Tibial artery (tissue), 4 donors: ENCODE measurements at regions not wholly inside any gene's neighbourhood (a gene's known extent, or its start where the extent isn't known, plus 50 kb on each side); places are given as distances from the start of the nearest gene placed in this dataset.
A peak's percentile ranks its signal among the peaks of the same experiment; 100 is the strongest.
"Not testable (repeated sequence)": the region's sequence is repeated elsewhere in the genome, so short reads cannot be mapped to it uniquely, and the experiment has no call there.

Source experiments
- DNase-seq, 2 donors: peaks; one replicate each; pipeline ENCODE4 v3.0.0-alpha.2; 2019
- H3K27ac ChIP-seq, 2 donors: fragments of 200-600 bp; sonication (generic) in 1 of 2; 1 replicate in 1 of 2; 2 replicates in 1 of 2; pipeline ENCODE4 v1.5.1; 2018 to 2019; ENCODE audit warnings: mild to moderate bottlenecking in 1 of 2
- H3K27me3 ChIP-seq, 2 donors: fragments of 200-600 bp; sonication (generic) in 1 of 2; one replicate each; pipeline versions ENCODE4 v1.5.1 to v1.6.0; 2016 to 2019
- H3K36me3 ChIP-seq, 3 donors: fragments of 200-600 bp; sonication (generic) in 2 of 3; one replicate each; pipeline ENCODE4 v1.5.1; 2016 to 2019; ENCODE audit warnings: mild to moderate bottlenecking in 2 of 3
- H3K4me1 ChIP-seq, 4 donors: fragments of 200-600 bp; sonication (generic) in 2 of 4; 1 replicate in 3 of 4; 2 replicates in 1 of 4; pipeline ENCODE4 v1.5.1; 2016 to 2019
- H3K4me3 ChIP-seq, 2 donors: fragments of 200-600 bp; sonication (generic) in 1 of 2; 1 replicate in 1 of 2; 2 replicates in 1 of 2; pipeline ENCODE4 v1.5.1; 2018 to 2019; ENCODE audit warnings: mild to moderate bottlenecking in 2 of 2
- H3K9me3 ChIP-seq, 3 donors: fragments of 200-600 bp; sonication (generic) in 1 of 3; one replicate each; pipeline ENCODE4 v1.5.1; 2016 to 2019
- intact Hi-C: fragments of 100-400 bp; cut with DNase I; formaldehyde crosslinking; loops from one replicate; pipeline ENCODE4 v1.15.0; 2023; ENCODE audit warnings: low total_unique reads
- TF ChIP-seq, protein P1 (sequence below), 2 experiments: fragments of 200-600 bp in 1 of 2; fragments of 450-650 bp in 1 of 2; IDR thresholded peaks; one replicate each; pipeline ENCODE4 v1.5.1; 2017 to 2019; ENCODE audit warnings: antibody characterized with exemption in 2 of 2, mild to moderate bottlenecking in 1 of 2, moderate library complexity in 1 of 2

DNA sequence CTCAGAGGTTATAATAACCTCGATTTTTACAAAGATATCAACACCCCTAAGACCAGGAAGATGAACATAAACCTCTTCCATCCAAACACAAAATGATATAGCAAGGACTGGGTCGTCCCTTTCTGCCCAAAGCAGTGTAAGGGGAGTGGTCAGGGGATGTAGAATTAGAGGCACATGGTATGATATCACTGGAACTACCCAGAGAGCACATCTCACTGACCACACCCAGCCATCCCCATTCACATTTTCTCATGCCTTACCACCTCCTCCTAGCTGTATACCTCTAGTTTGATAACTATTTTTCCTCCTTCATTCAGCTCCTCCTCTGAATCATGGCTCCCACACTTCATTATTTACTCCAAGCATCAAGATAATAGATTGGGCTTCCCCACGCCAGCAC, 152.6 kb downstream of the COPS8 start:
- H3K27ac ChIP-seq, result no peak overlapping the region
- H3K9me3 ChIP-seq, result no peaks in the 10 kb centered on the region
- DNase-seq, result no peak
- intact Hi-C loops, result no loop called here
- no peak overlapping the region for H3K4me3 ChIP-seq
- TF ChIP-seq, protein P1, sequence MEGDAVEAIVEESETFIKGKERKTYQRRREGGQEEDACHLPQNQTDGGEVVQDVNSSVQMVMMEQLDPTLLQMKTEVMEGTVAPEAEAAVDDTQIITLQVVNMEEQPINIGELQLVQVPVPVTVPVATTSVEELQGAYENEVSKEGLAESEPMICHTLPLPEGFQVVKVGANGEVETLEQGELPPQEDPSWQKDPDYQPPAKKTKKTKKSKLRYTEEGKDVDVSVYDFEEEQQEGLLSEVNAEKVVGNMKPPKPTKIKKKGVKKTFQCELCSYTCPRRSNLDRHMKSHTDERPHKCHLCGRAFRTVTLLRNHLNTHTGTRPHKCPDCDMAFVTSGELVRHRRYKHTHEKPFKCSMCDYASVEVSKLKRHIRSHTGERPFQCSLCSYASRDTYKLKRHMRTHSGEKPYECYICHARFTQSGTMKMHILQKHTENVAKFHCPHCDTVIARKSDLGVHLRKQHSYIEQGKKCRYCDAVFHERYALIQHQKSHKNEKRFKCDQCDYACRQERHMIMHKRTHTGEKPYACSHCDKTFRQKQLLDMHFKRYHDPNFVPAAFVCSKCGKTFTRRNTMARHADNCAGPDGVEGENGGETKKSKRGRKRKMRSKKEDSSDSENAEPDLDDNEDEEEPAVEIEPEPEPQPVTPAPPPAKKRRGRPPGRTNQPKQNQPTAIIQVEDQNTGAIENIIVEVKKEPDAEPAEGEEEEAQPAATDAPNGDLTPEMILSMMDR (IDR thresholded peaks at IDR 0.05), result no peak
- H3K4me1 ChIP-seq, result peaks cover 0 to 43% (median 31%) of the 10 kb centered on the region in 4 donors
- H3K27me3 ChIP-seq, result no peaks in the 10 kb centered on the region
- H3K36me3 ChIP-seq, result no peaks in the 10 kb centered on the region

DNA sequence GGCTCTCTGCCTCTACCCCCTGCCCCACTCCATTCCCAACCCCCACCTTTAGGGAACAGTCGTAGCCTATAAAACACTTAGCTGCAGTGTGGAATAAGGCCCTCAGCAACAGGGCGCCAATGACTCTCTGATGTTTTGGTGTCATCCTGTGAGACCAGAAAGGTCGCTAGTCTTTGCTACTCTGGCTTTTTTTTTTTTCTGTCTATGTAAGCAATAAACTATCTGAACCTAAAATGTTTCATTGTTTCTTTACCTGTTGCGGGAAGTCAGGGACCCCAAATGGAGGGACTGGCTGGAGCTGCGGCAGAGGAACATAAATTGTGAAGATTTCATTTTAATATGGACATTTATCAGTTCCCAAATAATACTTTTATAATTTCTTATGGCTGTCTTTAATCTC, 154.6 kb downstream of the COPS8 start:
- no peak overlapping the region for H3K4me3 ChIP-seq
- H3K36me3 ChIP-seq, result no peaks in the 10 kb centered on the region
- no peaks in the 10 kb centered on the region for H3K27me3 ChIP-seq
- no peak overlapping the region for H3K27ac ChIP-seq
- TF ChIP-seq, protein P1 (IDR thresholded peaks at IDR 0.05), result no peak
- no peaks in the 10 kb centered on the region for H3K9me3 ChIP-seq
- intact Hi-C loops, result no loop called here
- peaks cover 0 to 23% (median 12%) of the 10 kb centered on the region in 4 donors for H3K4me1 ChIP-seq
- no peak for DNase-seq

DNA sequence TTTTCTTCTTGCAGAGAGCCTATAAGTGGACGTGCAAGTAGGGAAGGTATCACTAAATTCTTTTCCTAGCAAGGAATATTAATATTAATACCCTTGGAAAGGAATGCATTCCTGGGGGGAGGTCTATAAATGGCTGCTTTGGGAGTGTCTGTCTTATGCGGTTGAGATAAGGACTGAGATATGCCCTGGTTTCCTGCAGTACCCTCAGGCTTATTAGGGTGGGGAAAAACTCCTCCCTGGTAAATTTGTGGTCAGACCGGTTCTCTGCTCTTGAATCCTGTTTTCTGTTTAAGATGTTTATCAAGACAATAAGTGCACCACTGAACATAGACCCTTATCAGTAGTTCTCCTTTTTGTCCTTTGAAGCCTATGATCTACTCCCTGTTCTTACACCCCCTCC, 155.2 kb downstream of the COPS8 start:
- H3K4me1 ChIP-seq, result peaks cover 0 to 16% (median 6%) of the 10 kb centered on the region in 4 donors
- intact Hi-C loops, H3K36me3 ChIP-seq: not testable (repeated sequence)

GRCh38 chr2:237242091-237242536, 156.4 kb downstream of the COPS8 start:
- Histone ChIP-seq H3K9me3 (no peaks in the 10 kb centered on the region), H3K27ac (peak overlapping the region; percentile 27 to 42), H3K27me3 (no peaks in the 10 kb centered on the region), H3K4me3 (no peak overlapping the region), H3K4me1 (peaks cover 0 to 12% (median 0%) of the 10 kb centered on the region in 4 donors), H3K36me3 (no peaks in the 10 kb centered on the region)
- DNase-seq, result no peak
- intact Hi-C loops, result no loop called here
- TF ChIP-seq, protein P1 (IDR thresholded peaks at IDR 0.05), result no peak

More for the DNA sequence above, 155.2 kb downstream of the COPS8 start:
- not testable (repeated sequence) for DNase-seq, H3K27me3 ChIP-seq, H3K27ac ChIP-seq, H3K4me3 ChIP-seq, H3K9me3 ChIP-seq

DNA sequence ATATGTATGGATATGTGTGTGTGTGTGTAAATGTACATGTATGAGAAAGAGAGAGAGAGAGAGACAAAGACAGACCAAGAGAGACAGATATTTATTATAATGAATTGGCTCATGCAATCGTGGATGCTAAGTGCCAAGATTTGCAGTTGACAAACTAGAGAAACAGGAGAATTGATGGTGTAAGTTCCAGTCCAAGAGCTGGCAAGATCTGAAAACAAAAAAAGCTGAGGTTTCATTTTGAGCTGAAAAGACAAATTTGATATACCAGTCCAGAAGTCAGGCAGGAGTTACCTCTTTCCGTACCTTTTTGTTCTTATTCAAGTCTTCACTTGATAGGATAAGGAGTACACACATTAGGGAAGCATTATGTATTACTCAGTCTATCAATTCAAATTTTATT, 157.8 kb downstream of the COPS8 start:
- TF ChIP-seq, protein P1 (IDR thresholded peaks at IDR 0.05), result no peak
- no peaks in the 10 kb centered on the region for H3K9me3 ChIP-seq

GRCh38 chr2:237244178-237244577, 158.5 kb downstream of the COPS8 start:
- H3K4me1 ChIP-seq, result peaks cover 0 to 12% (median 0%) of the 10 kb centered on the region in 4 donors
- H3K4me3 ChIP-seq, result no peak overlapping the region
- H3K36me3 ChIP-seq, result no peaks in the 10 kb centered on the region
- no peak for DNase-seq
- intact Hi-C loops, result no loop called here
- H3K27me3 ChIP-seq, result no peaks in the 10 kb centered on the region
- H3K27ac ChIP-seq, result no peak overlapping the region
- H3K9me3 ChIP-seq, result no peaks in the 10 kb centered on the region
- TF ChIP-seq, protein P1 (IDR thresholded peaks at IDR 0.05), result no peak

More for the DNA sequence above, 157.8 kb downstream of the COPS8 start:
- Histone ChIP-seq H3K27ac (no peak overlapping the region), H3K4me1 (peaks cover 0 to 12% (median 0%) of the 10 kb centered on the region in 4 donors), H3K36me3 (no peaks in the 10 kb centered on the region), H3K4me3 (no peak overlapping the region), H3K27me3 (no peaks in the 10 kb centered on the region)
- DNase-seq, result no peak
- intact Hi-C loops, result no loop called here
